NCI-H1417 (cell line): ENCODE measurements at regions not wholly inside any gene's neighbourhood (a gene's known extent, or its start where the extent isn't known, plus 50 kb on each side); places are given as distances from the start of the nearest gene placed in this dataset.
A peak's percentile ranks its signal among the peaks of the same experiment; 100 is the strongest.
"Not testable (repeated sequence)": the region's sequence is repeated elsewhere in the genome, so short reads cannot be mapped to it uniquely, and the experiment has no call there.

ENCODE experiments used
- DNase-seq, 3 experiments: peaks; one replicate each; lab custom pipeline; 2025; lab: John Stamatoyannopoulos, UW

- DNase-seq = no peak
These were observed 726.4 kb downstream of the ZNF385D start for GRCh38 chr3:21024563-21024962.

GRCh38 chr3:21020681-21021080 is 730.3 kb downstream of the ZNF385D start:
- DNase-seq = peak in 1 of 3 experiments; percentile 10

- no peak for DNase-seq
These were observed 731.0 kb downstream of the ZNF385D start for GRCh38 chr3:21020043-21020442.

GRCh38 chr3:21017115-21017852 is 733.7 kb downstream of the ZNF385D start:
- DNase-seq = no peak

GRCh38 chr3:21013566-21013965 is 737.4 kb downstream of the ZNF385D start:
- DNase-seq = no peak

- DNase-seq = no peak
These were observed 751.3 kb downstream of the ZNF385D start for GRCh38 chr3:20999661-21000060.

GRCh38 chr3:20997183-20997582 is 753.8 kb downstream of the ZNF385D start:
- no peak for DNase-seq

- no peak for DNase-seq
These were observed 760.1 kb downstream of the ZNF385D start for GRCh38 chr3:20990896-20991295.

- DNase-seq = not testable (repeated sequence)
These were observed 761.4 kb downstream of the ZNF385D start for GRCh38 chr3:20989653-20990052.

GRCh38 chr3:20984594-20985205 is 766.3 kb downstream of the ZNF385D start:
- no peak for DNase-seq

- DNase-seq = no peak
These were observed 775.8 kb downstream of the ZNF385D start for GRCh38 chr3:20975188-20975651.

- no peak for DNase-seq
These were observed 776.6 kb downstream of the ZNF385D start for GRCh38 chr3:20974396-20974795.

- DNase-seq = not testable (repeated sequence)
These were observed 780.2 kb downstream of the ZNF385D start for GRCh38 chr3:20970807-20971206.

- not testable (repeated sequence) for DNase-seq
These were observed 781.5 kb upstream of the SGO1 start for GRCh38 chr3:20967485-20967884.

- DNase-seq = no peak
These were observed 772.2 kb upstream of the SGO1 start for GRCh38 chr3:20958161-20958560.

- no peak for DNase-seq
These were observed 759.9 kb upstream of the SGO1 start for GRCh38 chr3:20945892-20946291.

GRCh38 chr3:20935791-20936190 is 749.8 kb upstream of the SGO1 start:
- DNase-seq = no peak

- DNase-seq = peak in 1 of 3 experiments; percentile 0
These were observed 745.8 kb upstream of the SGO1 start for GRCh38 chr3:20931834-20932233.

- DNase-seq = peak in 2 of 3 experiments; percentile 24 to 67
These were observed 744.0 kb upstream of the SGO1 start for GRCh38 chr3:20930034-20930433.

- no peak for DNase-seq
These were observed 738.8 kb upstream of the SGO1 start for GRCh38 chr3:20924646-20925385.

GRCh38 chr3:20921112-20921511 is 735.1 kb upstream of the SGO1 start:
- not testable (repeated sequence) for DNase-seq

GRCh38 chr3:20916951-20917606 is 731.1 kb upstream of the SGO1 start:
- no peak for DNase-seq
